HEK293T (cell line): ENCODE measurements at regions not wholly inside any gene's neighbourhood (a gene's known extent, or its start where the extent isn't known, plus 50 kb on each side); places are given as distances from the start of the nearest gene placed in this dataset.

ENCODE experiments used
- NFRKB ChIP-seq: fragments of 450-650 bp; IDR thresholded peaks from 2 replicates; pipeline ENCODE4 v1.6.1; 2016; ENCODE audit warnings: mild to moderate bottlenecking, moderate library complexity
- SUZ12 ChIP-seq: fragments of 450-650 bp; IDR thresholded peaks from 2 replicates; pipeline ENCODE4 v1.6.1; 2016; ENCODE audit warnings: mild to moderate bottlenecking

DNA sequence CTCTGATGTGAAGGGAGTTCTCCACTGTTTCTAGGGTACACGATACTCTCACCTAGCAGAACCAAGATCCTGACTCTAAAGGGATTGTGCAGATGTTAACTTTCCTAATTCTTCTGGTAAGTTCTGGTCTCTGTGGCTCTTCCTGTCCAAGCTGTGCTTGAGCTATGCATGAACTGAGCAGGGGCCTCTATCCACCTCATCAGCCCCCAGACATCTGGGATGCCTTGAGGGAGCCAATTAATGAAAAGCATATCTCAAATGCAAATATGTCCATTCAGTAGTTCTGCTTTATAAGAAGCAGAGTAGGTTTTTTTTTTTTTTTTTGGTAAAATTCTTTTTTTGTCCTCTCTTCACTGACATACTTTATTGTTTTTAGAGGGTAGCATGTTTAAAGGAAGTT lies 89.6 kb downstream of the POLR2M start:
- TF ChIP-seq NFRKB: no peak
- TF ChIP-seq SUZ12: no peak
